Prostate gland (tissue), 2 donors: ENCODE measurements at regions not wholly inside any gene's neighbourhood (a gene's known extent, or its start where the extent isn't known, plus 50 kb on each side); places are given as distances from the start of the nearest gene placed in this dataset.

Source experiments
- DNase-seq: peaks from one replicate; pipeline ENCODE4 v3.0.0-alpha.2; 2019; ENCODE audit warnings: low spot score
- H3K27ac ChIP-seq, 2 donors: fragments of 200-600 bp; sonication (generic); 2 replicates each; pipeline ENCODE4 v1.5.1; 2017 to 2019
- H3K27me3 ChIP-seq: fragments of 200-600 bp; sonication (generic); replicated peaks from 2 replicates; pipeline ENCODE4 v1.5.1; 2019; ENCODE audit not compliant: insufficient read depth
- H3K36me3 ChIP-seq, 2 donors: fragments of 200-600 bp; sonication (generic); 1 replicate in 1 of 2; 2 replicates in 1 of 2; pipeline versions ENCODE4 v1.5.1 to v1.8.1; 2017 to 2019
- H3K4me1 ChIP-seq: fragments of 200-600 bp; sonication (generic); replicated peaks from 2 replicates; pipeline ENCODE4 v1.5.1; 2019
- H3K4me3 ChIP-seq, 2 donors: fragments of 200-600 bp; sonication (generic); 2 replicates each; pipeline ENCODE4 v1.5.1; 2017 to 2019
- H3K9me3 ChIP-seq: fragments of 200-600 bp; sonication (generic); 2 replicates; pipeline ENCODE4 v1.5.1; 2017
- POLR2A ChIP-seq: fragments of 450-650 bp; IDR thresholded peaks from one replicate; pipeline ENCODE4 v1.6.1; 2016; ENCODE audit warnings: antibody characterized with exemption, mild to moderate bottlenecking
- POLR2AphosphoS5 ChIP-seq: sonication (generic); formaldehyde crosslinking; IDR thresholded peaks from one replicate; pipeline ENCODE4 v1.6.1; 2017; ENCODE audit warnings: antibody characterized with exemption
- WGBS: methylation state at CpG from one replicate; pipeline ENCODE4 v1.1.5; 2018; 5-methylcytosine and 5-hydroxymethylcytosine counted together
- intact Hi-C: fragments of 100-400 bp; cut with DNase I; formaldehyde crosslinking; loops from one replicate; pipeline ENCODE4 v1.14.2; 2022
- TF ChIP-seq, protein P1 (sequence below), 4 experiments: fragments of 200-600 bp in 2 of 4; fragments of 450-650 bp in 2 of 4; sonication (generic) in 2 of 4; IDR thresholded peaks; 1 replicate in 3 of 4; 2 replicates in 1 of 4; pipeline ENCODE4 v1.5.1; 2016 to 2019; ENCODE audit warnings: antibody characterized with exemption in 4 of 4, mild to moderate bottlenecking in 2 of 4, moderate library complexity in 2 of 4

DNA sequence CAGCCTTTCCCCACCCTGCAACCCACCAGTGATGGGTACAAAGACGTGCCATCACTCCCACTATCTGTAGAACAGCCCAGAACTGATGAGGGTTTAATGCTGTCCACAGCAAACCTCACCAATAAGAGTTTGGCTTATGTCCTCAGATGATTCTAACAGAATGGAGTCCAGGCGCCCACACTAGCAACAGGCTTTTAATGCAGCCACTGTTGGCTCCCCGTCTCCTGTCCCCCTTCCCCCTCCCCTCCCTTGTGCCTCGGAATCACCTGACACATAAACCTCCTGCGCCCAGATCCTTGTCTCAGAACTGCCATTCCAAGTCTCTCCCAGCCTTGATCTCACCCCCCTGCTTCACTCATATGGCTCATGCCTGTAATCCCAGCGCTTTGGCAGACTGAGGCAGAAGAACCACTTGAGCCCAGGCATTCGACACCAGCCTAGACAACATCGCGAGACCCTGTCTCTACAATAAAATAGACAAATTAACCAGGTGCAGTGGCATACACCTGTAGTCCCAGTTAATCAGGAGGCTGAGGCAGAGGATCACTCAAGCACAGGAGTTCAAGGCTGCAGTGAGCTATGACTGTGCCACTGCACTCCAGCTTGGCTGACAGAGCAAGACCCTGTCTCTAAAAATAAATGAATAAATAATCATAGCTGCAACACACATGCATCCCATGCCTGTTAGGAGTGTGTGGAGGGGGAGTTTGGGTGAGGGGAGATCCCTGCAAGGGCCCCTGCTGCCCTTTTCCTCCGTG is 85.6 kb downstream of the SNX5 start:
- no peak for DNase-seq

DNA sequence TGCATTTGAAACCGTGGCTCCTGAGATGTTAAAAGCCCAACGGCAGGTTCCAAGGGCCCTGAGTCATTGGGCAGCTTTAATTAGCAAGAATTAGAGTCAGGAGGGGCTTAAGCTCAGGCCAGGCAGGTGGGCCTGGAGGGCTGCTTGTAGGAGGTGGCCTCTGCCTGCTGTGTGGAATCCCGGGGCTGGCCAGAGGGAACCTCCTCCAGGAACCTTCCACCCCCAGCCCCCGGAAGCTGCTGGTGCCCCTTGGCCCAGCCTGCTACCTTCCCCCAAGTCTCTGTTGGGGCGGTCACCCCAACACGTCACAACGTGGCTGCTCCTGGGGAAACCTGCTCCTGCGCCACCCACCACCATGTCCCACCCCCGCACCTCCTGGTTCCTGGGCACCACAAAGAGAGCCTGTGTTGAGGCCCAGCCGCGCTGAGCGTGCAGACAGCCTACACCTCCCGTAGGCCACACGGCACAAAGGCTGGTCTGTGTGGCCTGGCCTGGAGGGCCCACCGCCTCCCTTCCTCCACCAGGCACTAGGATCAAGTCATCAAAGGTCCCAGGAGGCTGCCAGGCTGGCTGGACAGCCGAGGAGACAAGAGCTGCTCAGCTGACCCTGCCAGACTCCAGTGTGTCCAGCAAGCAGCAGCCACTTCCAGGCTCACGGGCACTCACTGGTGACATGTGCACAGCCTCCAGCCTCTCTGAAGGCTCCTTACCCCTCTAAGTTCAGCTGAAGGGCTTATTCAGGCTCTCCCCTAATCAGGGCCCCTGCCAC is 86.3 kb downstream of the SNX5 start:
- TF ChIP-seq, protein P1, sequence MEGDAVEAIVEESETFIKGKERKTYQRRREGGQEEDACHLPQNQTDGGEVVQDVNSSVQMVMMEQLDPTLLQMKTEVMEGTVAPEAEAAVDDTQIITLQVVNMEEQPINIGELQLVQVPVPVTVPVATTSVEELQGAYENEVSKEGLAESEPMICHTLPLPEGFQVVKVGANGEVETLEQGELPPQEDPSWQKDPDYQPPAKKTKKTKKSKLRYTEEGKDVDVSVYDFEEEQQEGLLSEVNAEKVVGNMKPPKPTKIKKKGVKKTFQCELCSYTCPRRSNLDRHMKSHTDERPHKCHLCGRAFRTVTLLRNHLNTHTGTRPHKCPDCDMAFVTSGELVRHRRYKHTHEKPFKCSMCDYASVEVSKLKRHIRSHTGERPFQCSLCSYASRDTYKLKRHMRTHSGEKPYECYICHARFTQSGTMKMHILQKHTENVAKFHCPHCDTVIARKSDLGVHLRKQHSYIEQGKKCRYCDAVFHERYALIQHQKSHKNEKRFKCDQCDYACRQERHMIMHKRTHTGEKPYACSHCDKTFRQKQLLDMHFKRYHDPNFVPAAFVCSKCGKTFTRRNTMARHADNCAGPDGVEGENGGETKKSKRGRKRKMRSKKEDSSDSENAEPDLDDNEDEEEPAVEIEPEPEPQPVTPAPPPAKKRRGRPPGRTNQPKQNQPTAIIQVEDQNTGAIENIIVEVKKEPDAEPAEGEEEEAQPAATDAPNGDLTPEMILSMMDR (IDR thresholded peaks at IDR 0.05): no peak
- TF ChIP-seq POLR2A: no peak
- no peak for TF ChIP-seq POLR2AphosphoS5
- no peak overlapping the region for H3K27ac ChIP-seq
- no peaks in the 10 kb centered on the region for H3K9me3 ChIP-seq
- peaks cover 3% of the 10 kb centered on the region for H3K4me1 ChIP-seq
- H3K4me3 ChIP-seq: no peak overlapping the region
- intact Hi-C loops: no loop called here
- 74% methylated on average over 15 of the region's 17 CpGs for WGBS
- no peaks in the 10 kb centered on the region for H3K27me3 ChIP-seq
- DNase-seq: no peak
- H3K36me3 ChIP-seq: no peaks in the 10 kb centered on the region

More for the DNA sequence above, 85.6 kb downstream of the SNX5 start:
- H3K27me3 ChIP-seq: no peaks in the 10 kb centered on the region
- no peaks in the 10 kb centered on the region for H3K9me3 ChIP-seq
- no peak overlapping the region for H3K27ac ChIP-seq
- 38% methylated on average over 10 of the region's 10 CpGs for WGBS
- peaks cover 3% of the 10 kb centered on the region for H3K4me1 ChIP-seq
- intact Hi-C loops: no loop called here
- TF ChIP-seq, protein P1 (IDR thresholded peaks at IDR 0.05): no peak
- peak; percentile 13 for TF ChIP-seq POLR2AphosphoS5
- H3K36me3 ChIP-seq: no peaks in the 10 kb centered on the region
- H3K4me3 ChIP-seq: no peak overlapping the region

DNA sequence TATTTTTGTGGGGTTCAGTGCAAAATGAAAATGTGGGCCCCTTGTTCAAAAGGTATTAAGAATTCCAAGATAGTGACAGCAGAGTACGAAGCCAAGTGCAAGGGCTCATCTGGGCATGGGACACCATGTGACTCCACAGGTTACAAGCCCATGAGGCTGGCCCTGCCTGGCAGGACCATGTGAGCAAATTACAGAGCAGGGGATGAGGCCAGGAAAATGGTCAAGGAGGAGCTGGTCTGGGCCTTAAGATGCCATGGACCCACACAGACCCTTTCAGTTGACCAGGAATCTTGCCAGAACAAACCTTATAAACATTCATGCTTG is 86.9 kb downstream of the SNX5 start:
- no peak for DNase-seq
- WGBS: 83% methylated on average over 1 of the region's 1 CpG
- H3K4me3 ChIP-seq: no peak overlapping the region
- no peak overlapping the region for H3K27ac ChIP-seq
- H3K4me1 ChIP-seq: peaks cover 3% of the 10 kb centered on the region
- intact Hi-C loops: no loop called here
- no peaks in the 10 kb centered on the region for H3K27me3 ChIP-seq
- H3K9me3 ChIP-seq: no peaks in the 10 kb centered on the region
- TF ChIP-seq, protein P1 (IDR thresholded peaks at IDR 0.05): no peak
- no peak for TF ChIP-seq POLR2A
- TF ChIP-seq POLR2AphosphoS5: no peak
- no peaks in the 10 kb centered on the region for H3K36me3 ChIP-seq

DNA sequence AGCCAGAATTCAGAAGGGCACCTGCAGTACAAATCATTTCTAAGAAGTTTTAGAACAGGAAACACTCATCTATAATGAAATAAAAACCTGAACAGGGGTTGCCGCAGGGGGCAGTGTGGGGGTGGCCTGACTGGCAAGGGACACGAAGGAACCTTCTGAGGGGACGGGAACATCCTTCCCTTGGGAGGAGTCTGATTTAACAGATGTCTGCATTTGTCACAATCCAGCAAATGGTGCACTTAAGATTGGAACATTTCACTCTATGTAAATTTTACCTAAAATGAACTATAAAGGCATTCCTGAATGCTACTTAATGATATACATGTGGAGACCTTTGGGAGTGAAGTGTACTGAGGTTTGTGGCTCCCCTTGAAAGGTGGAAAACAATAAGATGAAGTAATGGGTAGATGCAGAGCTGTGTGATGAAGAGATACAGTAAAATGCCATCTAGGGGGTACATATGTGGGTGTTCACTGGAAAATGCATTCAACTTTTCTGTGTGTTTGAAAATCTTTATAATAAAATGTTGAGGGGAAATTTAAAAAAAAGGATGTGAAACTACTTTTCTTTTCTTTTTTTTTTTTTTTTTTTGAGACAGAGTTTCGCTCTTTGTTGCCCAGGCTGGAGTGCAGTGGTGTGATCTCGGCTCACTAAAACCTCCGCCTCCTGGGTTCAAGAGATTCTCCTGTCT is 89.5 kb downstream of the SNX5 start:
- intact Hi-C loops: no loop called here
- TF ChIP-seq POLR2AphosphoS5 (no peak), POLR2A (no peak)
- TF ChIP-seq, protein P1 (IDR thresholded peaks at IDR 0.05): no peak
- no peak for DNase-seq
- 73% methylated on average over 6 of the region's 6 CpGs for WGBS
- H3K27ac ChIP-seq: no peak overlapping the region
- no peak overlapping the region for H3K4me3 ChIP-seq
- peaks cover 24% of the 10 kb centered on the region for H3K4me1 ChIP-seq
- no peaks in the 10 kb centered on the region for H3K36me3 ChIP-seq
- H3K27me3 ChIP-seq: no peaks in the 10 kb centered on the region
- no peaks in the 10 kb centered on the region for H3K9me3 ChIP-seq
